ENCODE measurements at regions not wholly inside any gene's neighbourhood (a gene's known extent, or its start where the extent isn't known, plus 50 kb on each side); places are given as distances from the start of the nearest gene placed in this dataset.

- no peaks in the 10 kb centered on the region for H3K36me3 Mint-ChIP-seq
- H3K27ac Mint-ChIP-seq: no peak overlapping the region
- H3K4me1 Mint-ChIP-seq (ENCODE audit: unreplicated experiment): peaks cover 5% of the 10 kb centered on the region
- TF ChIP-seq, protein P1, sequence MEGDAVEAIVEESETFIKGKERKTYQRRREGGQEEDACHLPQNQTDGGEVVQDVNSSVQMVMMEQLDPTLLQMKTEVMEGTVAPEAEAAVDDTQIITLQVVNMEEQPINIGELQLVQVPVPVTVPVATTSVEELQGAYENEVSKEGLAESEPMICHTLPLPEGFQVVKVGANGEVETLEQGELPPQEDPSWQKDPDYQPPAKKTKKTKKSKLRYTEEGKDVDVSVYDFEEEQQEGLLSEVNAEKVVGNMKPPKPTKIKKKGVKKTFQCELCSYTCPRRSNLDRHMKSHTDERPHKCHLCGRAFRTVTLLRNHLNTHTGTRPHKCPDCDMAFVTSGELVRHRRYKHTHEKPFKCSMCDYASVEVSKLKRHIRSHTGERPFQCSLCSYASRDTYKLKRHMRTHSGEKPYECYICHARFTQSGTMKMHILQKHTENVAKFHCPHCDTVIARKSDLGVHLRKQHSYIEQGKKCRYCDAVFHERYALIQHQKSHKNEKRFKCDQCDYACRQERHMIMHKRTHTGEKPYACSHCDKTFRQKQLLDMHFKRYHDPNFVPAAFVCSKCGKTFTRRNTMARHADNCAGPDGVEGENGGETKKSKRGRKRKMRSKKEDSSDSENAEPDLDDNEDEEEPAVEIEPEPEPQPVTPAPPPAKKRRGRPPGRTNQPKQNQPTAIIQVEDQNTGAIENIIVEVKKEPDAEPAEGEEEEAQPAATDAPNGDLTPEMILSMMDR (conservative IDR thresholded peaks at IDR 0.05): no peak
- H3K27me3 Mint-ChIP-seq: peaks cover 19% of the 10 kb centered on the region
- no peak overlapping the region for H3K4me3 Mint-ChIP-seq
- no peaks in the 10 kb centered on the region for H3K9me3 Mint-ChIP-seq
- DNase-seq (ENCODE audit: extremely low spot score, unreplicated experiment): no peak
Measured at GRCh38 chr9:126216826-126217225, 109.8 kb upstream of the MVB12B start.

- Mint-ChIP-seq H3K27ac (no peak overlapping the region), H3K4me3 (no peak overlapping the region), H3K4me1 (ENCODE audit: unreplicated experiment) (peaks cover 5% of the 10 kb centered on the region), H3K27me3 (peaks cover 19% of the 10 kb centered on the region), H3K36me3 (no peaks in the 10 kb centered on the region), H3K9me3 (no peaks in the 10 kb centered on the region)
- no peak for DNase-seq (ENCODE audit: extremely low spot score, unreplicated experiment)
- TF ChIP-seq, protein P1 (conservative IDR thresholded peaks at IDR 0.05): no peak
Measured at GRCh38 chr9:126217250-126217653, 109.4 kb upstream of the MVB12B start.

DNA sequence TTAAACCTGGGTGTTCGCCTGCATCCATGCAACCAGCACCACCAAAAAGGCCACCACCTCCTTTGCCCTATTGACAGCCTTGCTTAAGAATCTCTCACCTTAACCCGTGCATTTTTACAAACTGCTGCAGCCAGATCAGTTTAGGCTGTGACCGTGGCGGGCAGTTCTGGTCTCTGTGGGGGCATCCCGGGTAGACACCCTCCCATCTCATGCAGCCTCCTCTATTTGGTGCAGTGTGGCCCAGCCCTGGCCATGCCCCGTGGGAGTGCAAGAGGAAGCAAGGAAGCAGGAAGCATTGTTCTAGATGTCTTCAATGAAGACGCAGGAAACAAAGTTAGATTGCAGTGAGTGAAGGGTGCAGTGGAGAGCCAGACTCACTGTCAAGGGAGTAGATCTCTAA lies 108.8 kb upstream of the MVB12B start:
- DNase-seq (ENCODE audit: extremely low spot score, unreplicated experiment): no peak
- TF ChIP-seq, protein P1 (conservative IDR thresholded peaks at IDR 0.05): no peak
- no peak overlapping the region for H3K4me3 Mint-ChIP-seq
- H3K27ac Mint-ChIP-seq: no peak overlapping the region
- H3K4me1 Mint-ChIP-seq (ENCODE audit: unreplicated experiment): peaks cover 5% of the 10 kb centered on the region
- peaks cover 19% of the 10 kb centered on the region for H3K27me3 Mint-ChIP-seq
- no peaks in the 10 kb centered on the region for H3K9me3 Mint-ChIP-seq
- H3K36me3 Mint-ChIP-seq: no peaks in the 10 kb centered on the region

- no peak overlapping the region for H3K27ac Mint-ChIP-seq
- DNase-seq (ENCODE audit: extremely low spot score, unreplicated experiment): no peak
- H3K4me3 Mint-ChIP-seq: no peak overlapping the region
- H3K9me3 Mint-ChIP-seq: no peaks in the 10 kb centered on the region
- TF ChIP-seq, protein P1 (conservative IDR thresholded peaks at IDR 0.05): no peak
- peaks cover 19% of the 10 kb centered on the region for H3K27me3 Mint-ChIP-seq
- H3K4me1 Mint-ChIP-seq (ENCODE audit: unreplicated experiment): peaks cover 5% of the 10 kb centered on the region
- no peaks in the 10 kb centered on the region for H3K36me3 Mint-ChIP-seq
Measured at GRCh38 chr9:126218359-126219125, 108.1 kb upstream of the MVB12B start.

DNA sequence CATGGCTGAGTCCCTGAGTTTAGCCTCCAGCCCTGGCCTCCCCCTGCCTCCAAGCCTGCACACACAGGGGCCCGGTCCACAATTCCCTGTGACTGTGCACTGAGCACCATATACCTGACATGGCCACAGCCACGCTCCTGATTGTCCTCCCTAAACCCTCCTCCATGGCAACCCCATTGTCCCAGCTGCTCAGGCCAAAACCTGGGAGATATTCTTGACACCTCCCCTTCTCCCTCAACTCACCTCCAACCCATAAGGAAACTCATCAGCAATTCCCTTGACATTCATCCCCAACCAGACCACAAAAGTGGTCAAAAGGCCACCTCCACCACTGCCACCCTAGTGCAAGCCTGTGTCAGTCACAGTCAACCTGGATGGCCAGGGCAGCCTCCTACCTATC lies 107.5 kb upstream of the MVB12B start:
- no peak for DNase-seq (ENCODE audit: extremely low spot score, unreplicated experiment)
- no peaks in the 10 kb centered on the region for H3K36me3 Mint-ChIP-seq
- peaks cover 5% of the 10 kb centered on the region for H3K4me1 Mint-ChIP-seq (ENCODE audit: unreplicated experiment)
- H3K27ac Mint-ChIP-seq: no peak overlapping the region
- TF ChIP-seq, protein P1 (conservative IDR thresholded peaks at IDR 0.05): no peak
- no peaks in the 10 kb centered on the region for H3K9me3 Mint-ChIP-seq
- H3K27me3 Mint-ChIP-seq: peaks cover 19% of the 10 kb centered on the region
- no peak overlapping the region for H3K4me3 Mint-ChIP-seq
